Stimulated activated CD4-positive, alpha-beta T cell treated with anti-CD3 and anti-CD28 coated beads, Interleukin-2, amount 100 ng/mL, for 48 hours (primary cell): ENCODE measurements at regions not wholly inside any gene's neighbourhood (a gene's known extent, or its start where the extent isn't known, plus 50 kb on each side); places are given as distances from the start of the nearest gene placed in this dataset.

Source experiments
- DNase-seq, 2 donors: peaks; one replicate each; pipeline ENCODE4 v3.0.0-alpha.2; 2020

DNA sequence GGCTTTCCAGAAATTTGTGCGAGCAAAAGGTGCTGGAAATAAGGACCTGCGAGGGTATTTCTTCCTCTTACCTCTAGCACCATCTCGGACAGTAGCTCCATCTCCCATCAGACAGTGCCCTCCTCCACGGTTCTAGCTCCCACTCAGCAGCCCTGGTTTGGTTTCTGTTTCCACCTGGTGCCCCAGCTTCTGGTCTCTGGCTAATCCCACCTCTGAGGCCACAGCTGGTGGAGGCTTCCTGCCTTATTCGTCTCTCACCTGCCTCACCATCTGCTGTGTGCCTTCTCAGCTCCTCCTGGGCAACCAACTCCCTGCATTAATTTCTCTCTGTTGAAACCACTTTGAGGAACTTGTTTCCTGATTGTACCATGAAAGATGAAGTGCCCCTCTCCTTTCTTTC lies 162.4 kb upstream of the CDYL start:
- DNase-seq: no peak

DNA sequence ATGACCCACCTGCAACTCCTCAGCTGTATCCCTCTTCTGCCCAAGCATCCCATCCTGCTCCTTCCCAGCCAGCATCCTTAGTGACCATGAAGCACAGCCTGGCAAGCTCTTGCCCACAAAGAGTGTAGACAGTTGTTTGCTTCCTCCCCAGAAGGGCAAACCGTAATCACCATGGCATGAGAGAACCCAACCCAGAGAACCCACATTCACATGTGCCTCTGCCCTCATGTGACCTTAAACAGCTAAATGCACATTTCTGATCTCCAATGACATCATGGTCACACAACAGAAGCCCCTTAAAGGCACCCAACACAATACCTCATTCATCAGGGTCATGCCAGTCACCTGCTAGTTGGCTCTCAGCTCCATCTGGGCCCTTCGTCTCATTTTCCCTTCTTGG lies 162.8 kb upstream of the CDYL start:
- no peak for DNase-seq

DNA sequence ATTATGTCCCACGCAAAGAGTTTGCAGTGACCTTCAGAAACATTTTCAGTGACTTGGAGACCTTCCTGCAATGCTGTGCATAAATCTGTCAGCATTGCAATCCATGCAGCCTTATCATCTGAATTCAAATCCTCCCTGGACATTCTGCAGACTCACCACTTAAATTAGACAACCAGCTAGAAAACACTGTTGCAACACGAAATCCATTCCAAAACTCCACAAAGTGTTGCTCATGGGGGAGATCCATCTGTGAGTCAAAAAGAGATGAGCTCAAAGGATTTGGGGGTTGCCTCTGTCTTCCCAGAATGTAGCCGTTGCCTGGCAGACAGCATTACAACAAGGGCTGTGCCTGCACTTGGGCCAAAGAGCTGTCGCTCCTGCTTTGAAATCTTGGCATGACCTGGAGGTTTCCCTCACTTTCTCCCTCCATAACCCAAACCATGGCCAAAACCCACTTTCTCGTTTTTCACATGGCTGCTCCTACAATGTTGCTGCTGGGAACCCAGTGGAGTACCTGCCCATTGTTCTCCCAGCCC lies 163.5 kb upstream of the CDYL start:
- no peak for DNase-seq

DNA sequence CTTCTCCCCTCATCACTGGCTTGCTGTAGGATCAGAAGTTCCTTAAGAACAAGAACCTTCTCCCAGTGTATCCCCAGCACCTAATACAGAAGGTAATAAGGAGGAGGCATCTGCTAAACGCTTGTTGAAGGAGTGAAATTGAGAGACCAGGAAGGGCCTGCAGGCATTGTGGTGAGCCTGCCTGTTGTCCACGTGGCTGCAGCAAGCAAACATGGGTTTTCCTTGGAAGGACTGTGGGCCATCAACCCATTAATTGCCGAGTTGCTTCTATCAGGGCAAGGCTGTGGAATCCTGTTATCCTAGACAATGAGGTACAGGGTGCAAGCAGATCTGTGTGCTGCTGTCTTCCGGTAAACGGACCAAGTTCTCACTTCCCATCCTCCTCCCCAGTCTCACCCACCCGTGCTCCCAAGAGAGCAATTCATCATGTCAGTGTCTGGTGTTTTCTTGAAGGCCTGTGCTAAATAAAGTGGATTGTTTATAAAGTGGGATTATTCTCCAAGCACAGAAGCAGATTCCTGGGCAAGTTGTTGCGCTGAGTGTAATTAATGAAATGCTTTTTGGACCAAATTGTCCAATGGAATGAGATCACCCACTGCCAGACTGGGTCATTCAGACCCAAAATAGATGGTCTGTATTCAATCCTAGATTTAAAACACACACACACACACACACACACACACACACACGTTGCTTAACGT lies 164.6 kb upstream of the CDYL start:
- DNase-seq: no peak

DNA sequence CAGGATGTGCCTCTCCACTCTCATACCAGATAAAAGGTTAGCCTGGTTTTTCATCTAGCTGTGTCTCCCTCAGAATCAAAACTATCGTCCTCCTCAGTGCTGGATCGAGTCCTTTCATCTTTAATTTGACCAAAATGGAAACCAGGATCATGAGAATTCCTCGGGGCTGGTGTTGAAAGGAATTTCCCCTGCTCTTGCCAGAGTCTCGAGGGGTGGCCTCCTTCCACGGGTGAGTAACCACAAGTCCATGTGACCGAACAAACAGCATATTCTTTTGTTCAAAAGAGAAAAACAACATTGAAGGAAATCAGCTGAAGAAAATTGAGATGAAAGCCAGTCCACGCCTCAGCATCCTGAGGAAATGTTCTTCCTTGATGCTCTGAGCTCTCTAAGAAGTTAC lies 165.9 kb upstream of the CDYL start:
- no peak for DNase-seq

DNA sequence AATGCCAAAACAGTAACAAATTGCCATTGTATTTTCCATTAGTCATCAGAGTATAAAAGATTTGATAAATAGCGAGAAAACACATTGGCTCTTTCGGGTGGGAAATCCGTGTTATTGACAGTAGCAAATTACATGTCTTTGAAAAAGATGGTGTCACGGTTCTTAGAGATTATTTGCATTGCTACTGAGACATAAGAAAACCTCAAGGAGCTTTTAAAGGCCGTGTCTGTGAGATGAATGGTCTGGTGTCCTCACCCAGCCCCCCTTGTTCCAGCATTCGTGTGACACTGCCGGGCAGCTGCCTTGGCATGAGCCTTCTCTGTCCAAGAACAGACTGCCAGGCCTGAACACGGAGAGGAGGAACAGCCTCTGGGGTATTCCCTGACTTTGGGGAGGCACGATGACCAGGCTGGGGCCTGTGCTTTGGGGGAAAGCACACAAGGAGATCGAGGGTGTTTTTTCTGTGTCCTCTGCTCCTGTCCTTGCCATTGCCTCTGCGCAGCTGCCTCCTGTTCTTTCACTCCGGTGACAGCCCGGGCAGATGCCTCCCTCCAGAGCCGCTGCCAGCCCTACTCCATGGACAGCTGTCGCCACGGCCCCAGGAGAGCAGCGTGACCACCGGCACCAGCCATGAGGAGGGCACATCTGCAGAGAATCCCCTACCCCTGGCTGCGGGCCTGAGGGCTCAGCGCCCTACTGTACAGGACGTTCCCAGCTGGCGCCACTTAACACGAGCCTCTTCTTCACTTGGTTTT lies 167.7 kb upstream of the CDYL start:
- DNase-seq: no peak

DNA sequence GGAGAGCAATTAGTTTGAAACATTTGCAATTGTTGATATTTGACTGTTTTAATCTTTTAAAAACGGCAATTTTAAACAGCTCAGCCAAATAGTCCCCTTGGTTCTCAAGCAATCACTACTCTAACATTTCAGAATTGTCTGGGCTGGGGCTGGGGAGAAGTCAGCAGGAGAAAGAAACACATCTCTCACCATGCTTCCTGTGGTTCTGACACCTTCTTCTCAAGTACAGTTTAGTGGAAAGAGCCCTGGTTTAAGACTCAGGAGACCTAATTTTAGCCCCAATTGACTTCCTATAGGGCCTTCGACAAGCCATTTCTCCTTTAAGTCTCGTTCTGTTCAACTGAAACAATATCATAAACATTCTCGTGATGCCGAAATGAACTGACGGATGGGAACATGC lies 168.4 kb upstream of the CDYL start:
- no peak for DNase-seq

DNA sequence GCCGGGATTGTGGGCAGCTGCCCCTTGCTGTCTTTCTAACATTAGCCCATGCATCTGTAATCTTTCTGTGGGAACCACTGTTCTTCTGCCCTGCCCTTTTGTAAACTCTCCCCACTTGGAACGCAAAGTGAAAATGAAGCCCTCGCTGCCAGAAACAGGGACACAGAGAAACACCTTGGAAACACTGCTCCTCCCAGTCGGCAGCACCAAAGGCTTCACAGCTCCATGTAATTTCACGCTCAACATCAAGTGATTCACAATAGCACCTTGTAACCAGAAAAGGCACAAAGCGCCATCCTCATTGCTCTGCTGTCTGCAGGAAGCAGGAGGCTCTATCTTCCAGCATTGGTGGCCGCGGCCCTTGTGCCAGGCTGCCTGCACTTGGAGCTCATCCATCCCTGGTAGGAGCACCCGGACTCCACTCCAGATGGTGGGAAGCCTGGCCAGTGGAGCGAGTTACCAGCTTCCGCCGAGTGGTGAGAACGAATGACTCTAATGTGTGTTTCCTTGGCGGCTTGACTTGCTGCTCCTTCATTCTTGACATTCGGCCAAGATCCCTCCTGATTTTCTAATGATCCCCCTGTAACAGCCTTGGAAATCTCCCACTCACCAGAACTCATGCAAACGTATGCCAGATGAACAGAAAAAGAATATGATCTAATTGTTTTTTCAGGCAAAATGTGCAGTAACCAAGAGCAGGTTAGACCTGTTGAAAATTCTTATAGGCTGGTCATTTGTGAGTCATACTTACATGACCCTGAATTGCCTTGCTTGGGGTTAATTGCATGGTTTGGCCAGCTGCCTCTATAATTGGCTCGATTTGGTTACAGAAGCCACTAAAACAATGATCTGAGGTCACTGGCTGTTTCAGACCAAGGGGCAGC lies 169.1 kb upstream of the CDYL start:
- DNase-seq: no peak

DNA sequence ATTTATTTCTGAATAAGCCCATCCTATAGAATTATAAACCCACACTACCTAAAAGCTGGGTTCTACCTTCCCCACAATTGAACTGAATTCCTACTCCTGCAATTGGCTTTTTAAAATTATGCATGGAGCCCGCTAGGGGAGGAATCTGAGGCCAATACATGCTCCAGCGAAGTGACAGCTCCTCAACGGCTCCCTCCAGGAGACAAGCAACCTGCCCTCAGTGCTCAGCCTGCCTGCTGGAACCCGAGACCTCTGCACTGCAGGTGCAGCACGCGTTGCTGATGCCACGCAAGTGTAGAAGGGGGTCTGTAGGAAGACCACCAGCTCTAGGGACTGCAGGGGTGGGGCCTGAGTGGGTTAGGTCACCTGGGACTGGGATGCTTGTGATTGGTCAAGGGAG lies 170.2 kb upstream of the CDYL start:
- no peak for DNase-seq

DNA sequence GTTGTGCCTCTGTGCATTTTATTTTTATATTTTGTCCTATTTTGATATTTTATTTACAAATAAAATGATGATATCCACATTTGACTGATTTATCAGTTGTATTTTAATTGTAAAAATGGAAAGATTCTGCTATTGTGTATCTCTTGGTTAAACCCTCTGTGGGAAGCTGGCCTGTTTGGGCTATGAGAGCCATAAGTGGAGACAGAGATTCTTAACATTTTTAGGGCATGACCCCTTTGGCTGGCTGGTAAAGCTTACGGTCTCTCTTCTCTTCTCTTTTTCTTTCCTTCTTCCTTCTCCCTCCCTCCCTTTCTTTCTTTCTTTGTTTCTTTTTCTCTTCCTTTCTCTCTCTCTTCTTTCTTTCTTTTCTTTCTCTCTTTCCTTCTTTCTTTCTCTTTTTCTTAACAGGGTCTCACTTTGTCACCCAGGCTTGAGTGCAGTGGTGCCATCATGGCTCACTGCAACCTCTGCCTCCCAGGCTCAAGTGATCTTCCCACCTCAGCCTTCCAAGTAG lies 172.3 kb upstream of the CDYL start:
- DNase-seq: no peak

DNA sequence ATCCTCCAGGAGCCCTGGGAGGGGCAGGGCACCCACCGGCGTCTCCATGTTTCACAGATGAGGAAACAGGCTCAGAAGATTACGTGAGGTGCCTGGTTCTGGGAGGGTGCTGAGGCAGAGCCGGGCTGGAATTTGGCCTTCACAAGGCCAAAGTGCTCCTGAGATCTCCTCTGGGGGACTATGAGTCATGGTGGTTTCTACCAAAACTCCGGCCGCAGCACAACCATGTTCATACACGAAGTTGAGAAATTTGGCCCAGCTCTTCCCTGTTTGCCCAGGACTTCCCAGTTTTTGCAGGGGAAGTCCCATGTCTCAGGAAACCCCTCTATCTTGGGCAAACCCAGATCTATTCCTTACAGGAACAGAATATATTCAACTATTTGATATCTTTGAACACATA lies 172.9 kb upstream of the CDYL start:
- no peak for DNase-seq

DNA sequence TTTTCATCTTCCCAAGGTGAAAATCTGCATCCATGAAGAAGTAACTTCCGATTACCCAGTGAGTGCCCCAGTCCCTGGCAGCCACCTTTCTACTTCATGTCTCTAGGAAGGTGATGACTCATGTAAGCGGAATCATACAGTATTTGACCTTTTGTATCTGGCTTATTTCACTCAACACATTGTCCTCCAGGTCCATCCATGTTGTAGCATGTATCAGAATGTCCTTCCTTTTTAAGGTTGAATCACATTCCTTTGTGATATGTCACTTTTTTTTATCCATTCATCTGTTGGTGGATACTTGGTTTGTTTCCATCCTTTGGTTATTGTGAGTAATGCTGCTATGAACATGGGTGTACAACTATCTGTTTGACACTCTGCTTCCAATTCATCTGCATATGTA lies 176.3 kb upstream of the CDYL start:
- no peak for DNase-seq

DNA sequence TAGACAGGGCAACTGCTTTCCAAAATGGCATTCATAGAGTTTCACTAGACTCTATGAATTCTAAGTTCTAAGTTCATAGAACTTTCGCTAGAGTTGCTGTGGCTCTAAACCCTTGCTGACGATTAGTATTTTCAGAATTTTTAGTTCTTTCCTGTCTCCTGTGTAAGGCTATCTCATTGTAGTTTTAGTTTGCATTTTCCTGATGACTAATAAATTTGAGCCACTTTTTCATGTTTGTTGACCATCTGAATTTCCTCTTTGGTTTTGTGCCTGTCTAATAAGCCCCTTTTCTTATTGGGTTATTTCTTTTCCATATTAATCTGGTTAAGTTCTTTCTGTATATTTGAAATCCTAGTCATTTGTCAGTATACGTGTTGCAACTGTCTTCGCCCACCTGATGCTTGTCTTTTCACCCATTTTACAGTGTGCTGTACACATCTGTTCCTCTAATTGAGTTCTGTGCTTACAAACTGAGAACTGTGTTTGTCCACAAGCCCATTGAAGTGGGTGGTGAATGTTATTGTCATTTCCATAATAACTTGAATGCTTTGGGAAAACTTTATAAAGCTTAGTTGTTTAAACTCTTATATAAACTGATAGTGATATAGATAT lies 177.7 kb upstream of the CDYL start:
- no peak for DNase-seq

DNA sequence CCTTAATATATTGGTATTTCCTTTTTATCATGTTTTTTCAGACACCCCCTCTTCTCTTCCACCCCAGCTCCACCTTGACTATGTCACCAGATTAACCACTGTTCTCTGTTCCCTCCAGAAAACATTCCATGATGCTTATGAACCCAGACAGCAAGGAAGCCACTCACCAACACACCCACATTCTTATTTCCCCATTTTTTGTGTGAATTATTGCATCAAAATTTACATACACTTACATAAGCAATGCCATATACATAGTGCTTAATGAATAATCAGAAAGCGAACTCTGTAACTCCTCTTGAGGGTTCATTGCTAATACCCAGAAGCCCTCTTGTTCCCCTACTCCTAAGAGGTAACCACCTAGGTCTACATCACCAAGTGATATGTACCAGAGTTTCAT lies 182.3 kb upstream of the CDYL start:
- DNase-seq: no peak

DNA sequence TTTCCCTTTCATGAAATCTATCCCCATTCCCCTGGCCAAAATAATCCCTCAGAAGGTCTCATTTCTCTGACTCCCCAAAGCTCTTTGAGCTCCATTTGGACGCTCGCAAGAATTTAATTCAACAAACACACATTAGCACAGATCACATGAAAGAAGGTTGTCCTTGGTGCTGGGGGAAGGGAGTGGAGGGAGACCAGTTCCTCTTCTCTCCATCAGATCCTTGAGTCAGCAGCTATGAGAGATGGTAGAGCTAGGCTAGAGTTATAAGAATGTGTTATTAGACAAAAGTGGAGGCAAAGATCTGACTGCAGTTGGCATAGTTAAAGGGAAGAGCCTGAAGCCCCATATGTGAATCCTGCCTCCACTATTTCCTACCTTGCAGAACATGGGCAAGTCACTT lies 184.2 kb upstream of the CDYL start:
- DNase-seq: no peak

DNA sequence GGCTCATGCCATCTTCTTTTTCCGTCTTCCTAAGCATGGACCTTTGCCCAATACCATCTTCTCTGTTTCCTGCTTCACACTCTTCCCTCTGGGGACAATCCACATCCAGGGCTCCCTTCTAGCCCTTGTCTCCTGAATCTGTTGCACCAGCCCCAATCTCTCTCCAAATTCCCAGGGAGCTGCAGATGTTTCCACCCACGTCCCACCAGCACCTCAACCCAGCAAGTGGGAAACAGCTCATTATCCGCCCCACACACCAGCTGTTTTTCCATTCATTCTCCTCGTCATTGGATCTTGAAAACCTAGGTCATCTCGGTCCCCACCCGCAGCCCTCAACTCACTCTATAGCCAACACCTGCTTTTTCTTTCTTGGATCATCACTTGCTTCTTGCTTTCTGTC lies 185.0 kb upstream of the CDYL start:
- no peak for DNase-seq

DNA sequence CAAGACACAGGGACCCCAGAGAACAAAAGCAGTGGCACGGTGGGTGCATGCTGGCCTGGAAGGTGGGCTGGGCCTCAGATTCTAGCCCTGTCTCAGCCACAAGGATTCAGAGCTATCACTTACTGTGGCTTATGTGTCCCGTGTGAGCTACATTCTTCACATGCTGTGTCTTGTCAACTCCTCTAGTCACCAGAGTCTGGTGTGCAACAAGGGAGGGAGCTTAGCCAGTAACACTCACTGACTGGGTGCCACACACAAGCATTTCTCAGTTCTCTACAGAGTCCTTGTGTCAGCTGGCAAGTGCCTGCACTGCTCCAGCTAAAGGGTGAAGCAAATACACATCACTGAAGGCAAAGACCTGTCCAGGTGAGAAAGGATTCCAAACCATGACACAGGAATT lies 186.9 kb upstream of the CDYL start:
- DNase-seq: no peak

DNA sequence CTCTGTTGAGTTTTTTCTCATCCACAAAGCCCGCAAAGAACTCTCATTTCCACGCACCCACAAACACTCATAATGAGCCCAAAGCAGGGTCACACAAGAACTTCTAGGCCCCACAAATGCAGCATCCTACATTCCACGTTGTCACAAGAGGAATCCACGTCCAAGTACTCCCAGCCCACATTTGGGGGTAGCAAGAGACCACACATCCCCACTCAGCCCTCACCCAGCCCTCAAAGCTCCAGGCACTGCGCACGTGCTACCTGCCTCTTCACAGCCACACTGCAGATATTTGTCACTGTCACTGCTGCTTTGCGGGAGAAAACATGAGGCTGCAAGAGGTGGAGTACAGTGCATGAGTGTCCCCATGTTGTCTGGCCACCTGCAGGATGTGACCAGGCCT lies 187.6 kb upstream of the CDYL start:
- no peak for DNase-seq

DNA sequence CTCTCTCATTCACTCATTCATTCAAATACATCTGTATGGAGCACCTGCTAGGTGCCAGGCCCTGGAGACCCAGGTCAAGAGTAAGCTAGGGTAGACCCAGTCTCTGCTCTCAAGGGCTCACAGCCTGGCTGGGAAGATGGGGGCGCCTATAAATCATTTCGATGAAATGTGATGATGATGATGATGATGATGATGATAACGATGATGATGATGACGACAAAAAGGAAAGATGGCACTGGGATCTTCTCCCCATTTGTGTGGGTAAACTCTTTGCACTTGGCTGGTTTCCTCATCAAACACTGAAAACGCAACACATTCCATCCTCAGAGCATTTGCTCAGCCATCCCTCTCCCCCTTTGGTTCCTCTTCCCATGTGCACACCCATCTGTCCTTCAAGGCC lies 188.0 kb upstream of the CDYL start:
- no peak for DNase-seq

DNA sequence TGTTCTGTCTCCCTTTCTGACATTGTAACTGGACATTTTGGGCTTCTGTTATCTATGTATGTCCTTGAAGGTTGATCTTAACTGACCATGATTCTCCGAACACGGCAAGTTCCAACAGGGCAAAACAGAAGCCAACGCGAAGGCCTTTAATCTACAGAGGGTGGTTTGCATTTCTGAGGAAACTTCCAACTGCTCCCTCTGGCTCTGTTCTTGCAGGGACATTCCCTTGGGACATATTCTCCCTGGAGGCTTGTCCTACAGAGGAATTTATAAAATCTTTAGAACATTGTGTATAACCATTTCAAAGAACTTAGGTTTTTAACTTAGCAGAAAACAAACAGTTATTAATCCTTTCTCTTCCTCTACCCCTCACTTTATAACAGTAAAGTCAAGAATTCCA lies 189.0 kb upstream of the CDYL start:
- DNase-seq: no peak

DNA sequence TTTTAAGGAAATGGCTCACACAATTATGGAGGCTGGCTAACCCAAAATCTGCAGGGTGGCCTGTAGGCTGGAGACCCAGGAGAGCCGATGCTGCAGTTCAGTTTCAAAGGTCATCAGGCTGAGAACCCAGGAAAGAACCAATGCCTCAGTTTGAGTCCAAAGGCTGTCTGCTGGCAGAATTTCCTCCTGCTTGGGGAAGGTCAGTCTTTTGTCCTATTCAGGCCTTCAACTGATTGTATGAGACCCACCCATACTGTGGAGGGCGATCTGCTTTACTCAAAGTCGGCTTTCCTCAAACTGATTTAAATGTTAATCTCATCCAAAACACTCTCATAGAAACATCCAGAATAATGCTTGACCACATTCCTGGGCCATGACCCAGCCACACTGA lies 189.7 kb upstream of the CDYL start:
- DNase-seq: no peak

DNA sequence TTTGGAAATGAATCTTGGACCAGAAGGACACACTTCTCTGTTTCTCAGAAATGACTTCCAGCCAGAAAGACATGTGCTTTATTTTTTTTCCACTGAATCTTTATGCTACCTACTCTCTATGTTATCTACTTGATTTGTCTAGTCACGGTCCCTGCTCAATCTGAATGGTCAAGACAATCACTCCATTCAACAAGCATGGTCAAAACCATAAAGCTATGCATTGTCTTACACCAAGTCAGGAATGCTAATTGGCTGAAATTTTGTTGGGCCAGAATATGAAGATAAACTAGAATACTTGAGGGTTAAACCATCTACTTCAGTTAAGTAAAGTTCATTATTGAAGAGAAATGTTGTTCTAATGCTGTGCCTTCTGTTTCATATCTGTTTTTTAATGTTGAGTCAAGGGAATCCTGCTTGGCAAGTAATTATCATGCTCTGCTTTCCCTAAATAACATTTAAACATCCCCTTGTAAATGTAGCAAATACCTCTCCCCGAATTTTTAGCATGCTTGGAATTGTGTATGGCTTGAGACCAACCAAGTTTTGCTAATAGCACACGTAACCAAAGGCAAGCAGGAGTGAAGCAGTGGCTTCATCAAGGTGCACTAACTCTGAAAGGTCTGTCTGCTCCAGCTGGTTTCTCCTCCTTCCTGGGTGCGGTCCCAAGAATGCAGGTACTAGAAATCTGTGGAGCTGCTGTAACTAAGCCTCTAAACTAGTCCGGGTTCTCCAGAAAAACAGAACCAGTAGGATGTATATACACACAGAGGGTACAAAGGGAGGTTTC lies 190.3 kb upstream of the CDYL start:
- DNase-seq: no peak
